NB4 (cell line): ENCODE measurements at regions not wholly inside any gene's neighbourhood (a gene's known extent, or its start where the extent isn't known, plus 50 kb on each side); places are given as distances from the start of the nearest gene placed in this dataset.

Experiments used
- DNase-seq: peaks from one replicate; pipeline ENCODE4 v3.0.0; 2010; ENCODE audit warnings: low read depth
- H3K4me3 ChIP-seq: one replicate; pipeline ENCODE4 v1.5.1; 2011; ENCODE audit warnings: mild to moderate bottlenecking, low read depth, low read length, moderate library complexity
- CTCF ChIP-seq: IDR thresholded peaks from one replicate; pipeline ENCODE4 v1.5.1; 2012; ENCODE audit warnings: low read depth, low read length
- MYC ChIP-seq: IDR thresholded peaks from 2 replicates; pipeline ENCODE4 v1.6.1; 2011; ENCODE audit warnings: low read depth, low read length
- POLR2A ChIP-seq: IDR thresholded peaks from 2 replicates; pipeline ENCODE4 v1.6.1; 2011; ENCODE audit warnings: mild to moderate bottlenecking; ENCODE audit not compliant: insufficient read length; ENCODE audit errors: extremely low read depth
- TF ChIP-seq, protein P1 (sequence below): IDR thresholded peaks from 2 replicates; pipeline ENCODE4 v1.6.1; 2011; ENCODE audit warnings: low read depth, low read length

- DNase-seq = no peak
- TF ChIP-seq MYC (no peak), CTCF (no peak), POLR2A (no peak)
- TF ChIP-seq, protein P1, sequence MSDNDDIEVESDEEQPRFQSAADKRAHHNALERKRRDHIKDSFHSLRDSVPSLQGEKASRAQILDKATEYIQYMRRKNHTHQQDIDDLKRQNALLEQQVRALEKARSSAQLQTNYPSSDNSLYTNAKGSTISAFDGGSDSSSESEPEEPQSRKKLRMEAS = no peak
- no peak overlapping the region for H3K4me3 ChIP-seq
Observed at GRCh38 chr5:60163762-60164161, 270.2 kb upstream of the PDE4D start.

GRCh38 chr5:60162441-60162840 lies 268.9 kb upstream of the PDE4D start:
- no peak overlapping the region for H3K4me3 ChIP-seq
- TF ChIP-seq CTCF (no peak), POLR2A (no peak), MYC (no peak)
- TF ChIP-seq, protein P1 = no peak
- no peak for DNase-seq

DNA sequence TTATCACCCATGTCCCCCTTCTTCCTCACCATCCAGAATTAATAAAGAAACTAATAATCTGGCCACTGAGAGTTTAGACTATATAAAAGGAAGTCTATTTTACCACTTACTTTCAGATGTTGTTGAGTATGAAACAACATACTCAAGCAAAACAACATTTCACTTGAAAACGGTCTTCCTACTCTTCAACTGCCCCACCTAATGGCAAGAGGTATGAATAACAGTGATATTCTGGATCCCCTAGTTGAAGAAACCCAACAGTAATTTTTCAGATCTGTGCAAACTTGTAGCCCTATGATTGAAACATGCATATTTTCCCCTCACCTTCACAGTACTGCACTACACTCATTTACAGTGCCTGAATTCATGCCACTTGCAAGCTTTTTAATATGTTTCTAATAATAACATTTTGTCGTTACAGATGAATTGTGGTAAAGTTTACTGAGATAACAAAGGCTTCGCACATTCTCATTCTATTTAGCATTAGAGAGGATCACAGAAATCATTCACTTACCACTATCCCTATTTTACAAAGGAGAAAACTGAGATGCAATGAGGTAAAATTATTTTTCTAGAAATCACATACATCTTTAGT lies 267.9 kb upstream of the PDE4D start:
- H3K4me3 ChIP-seq = no peak overlapping the region
- TF ChIP-seq POLR2A (no peak), CTCF (peak; percentile 31)
- peak; percentile 47 for DNase-seq

GRCh38 chr5:60149081-60149480 lies 255.6 kb upstream of the PDE4D start:
- no peak for TF ChIP-seq CTCF
- no peak for TF ChIP-seq MYC
- TF ChIP-seq, protein P1 = no peak
- TF ChIP-seq POLR2A = no peak
- no peak overlapping the region for H3K4me3 ChIP-seq
- no peak for DNase-seq

DNA sequence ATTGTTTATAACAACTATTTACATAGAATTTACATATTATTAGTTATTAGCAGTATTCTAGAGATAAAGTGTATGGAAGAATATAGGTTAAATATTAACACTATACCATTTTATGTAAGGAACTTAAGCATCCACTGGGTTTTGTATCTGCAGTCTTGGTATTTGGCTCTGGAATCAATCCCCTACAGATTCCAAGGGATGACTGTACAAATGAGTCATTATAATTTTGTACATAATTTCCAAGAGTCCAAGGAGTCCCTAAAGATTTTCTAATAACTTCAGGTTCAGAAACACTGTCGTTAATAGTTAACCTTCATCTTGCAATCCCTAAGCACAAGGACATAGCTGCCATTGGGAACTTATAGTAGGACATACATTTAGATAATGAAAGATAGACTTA lies 254.8 kb upstream of the PDE4D start:
- DNase-seq = no peak
- no peak overlapping the region for H3K4me3 ChIP-seq
- TF ChIP-seq POLR2A = no peak
- no peak for TF ChIP-seq CTCF
- TF ChIP-seq MYC = no peak
- TF ChIP-seq, protein P1 = no peak

DNA sequence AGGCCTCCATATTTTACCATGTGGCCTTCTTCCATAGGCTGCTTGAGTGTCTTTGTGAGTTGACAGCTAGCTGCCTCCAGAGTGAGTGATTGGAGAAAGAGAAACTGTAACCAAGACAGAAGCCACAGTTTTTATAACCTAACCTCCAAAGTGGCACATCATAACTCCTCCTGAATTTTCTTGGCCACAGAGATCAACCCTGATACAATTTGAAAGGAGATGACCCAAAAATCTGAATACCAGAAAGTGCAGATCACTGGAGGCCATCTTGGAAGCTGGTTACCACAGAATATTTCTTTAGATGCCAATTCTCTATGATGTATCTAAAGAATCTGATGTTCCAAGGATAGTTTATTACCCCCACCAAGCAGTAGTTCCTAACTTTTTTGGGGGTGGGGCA lies 254.3 kb upstream of the PDE4D start:
- no peak overlapping the region for H3K4me3 ChIP-seq
- no peak for DNase-seq
- TF ChIP-seq, protein P1 = no peak
- TF ChIP-seq POLR2A (no peak), CTCF (no peak)
